ENCODE measurements at regions not wholly inside any gene's neighbourhood (a gene's known extent, or its start where the extent isn't known, plus 50 kb on each side); places are given as distances from the start of the nearest gene placed in this dataset.

- no TSS peak for BruUV-seq (replicated peaks)
- ChIA-PET CTCF (no interaction called here), RAD21 (ENCODE audit: low non-redundant PET in 1 of 2, low total read pairs in 2 of 2, uncharacterized antibody in 2 of 2, unreplicated experiment in 2 of 2) (no interaction called here), POLR2A (no interaction called here)
- no peak overlapping the region for H3K4me2 ChIP-seq (ENCODE audit: low read length)
- H3K9me2 ChIP-seq (ENCODE audit: insufficient read depth): no peaks in the 10 kb centered on the region
- H2AFZ ChIP-seq (ENCODE audit: low read depth, low read length, poor library complexity, severe bottlenecking): no peak overlapping the region
- H3K36me3 ChIP-seq (ENCODE audit: control insufficient read depth in 1 of 2, insufficient read depth in 2 of 2, low read length in 2 of 2): no peaks in the 10 kb centered on the region
- DNase-seq (ENCODE audit: low read depth, low spot score): no peak
- no peak for ATAC-seq
- H3K79me2 ChIP-seq (ENCODE audit: insufficient read depth, low read length): no peaks in the 10 kb centered on the region
- no peak overlapping the region for H3K27ac ChIP-seq (ENCODE audit: low read depth, low read length)
- intact Hi-C loops (cut with micrococcal nuclease): no loop called here
- H3K9me3 ChIP-seq (ENCODE audit: control insufficient read depth in 1 of 2, insufficient read depth in 1 of 2, low read depth in 1 of 2, low read length in 2 of 2): no peaks in the 10 kb centered on the region
- no peaks in the 10 kb centered on the region for H3K27me3 ChIP-seq (ENCODE audit: insufficient read depth, low read length)
- H3K9ac ChIP-seq (ENCODE audit: low read length): no peak overlapping the region
- TF ChIP-seq SIN3A (IDR thresholded peaks at IDR 0.05; ENCODE audit: low read depth) (no peak), EGR1 (IDR thresholded peaks at IDR 0.05; ENCODE audit: low read depth) (no peak), REST (IDR thresholded peaks at IDR 0.05; ENCODE audit: low read depth) (no peak), ZBTB33 (IDR thresholded peaks at IDR 0.05; ENCODE audit: extremely low read depth, insufficient replicate concordance, low read length) (no peak), JUND (IDR thresholded peaks at IDR 0.05) (no peak), EZH2 (IDR thresholded peaks at IDR 0.05) (no peak), SP1 (IDR thresholded peaks at IDR 0.05; ENCODE audit: low read depth) (no peak), MAX (IDR thresholded peaks at IDR 0.05) (no peak), SRF (IDR thresholded peaks at IDR 0.05; ENCODE audit: low read depth) (no peak), RAD21 (IDR thresholded peaks at IDR 0.05; ENCODE audit: low read depth) (no peak), ELF1 (IDR thresholded peaks at IDR 0.05; ENCODE audit: borderline replicate concordance, low read depth) (no peak), EZH2phosphoT487 (IDR thresholded peaks at IDR 0.05; ENCODE audit: borderline replicate concordance) (no peak), ZNF274 (IDR thresholded peaks at IDR 0.05; ENCODE audit: low read depth, low read length) (no peak), YY1 (IDR thresholded peaks at IDR 0.05; ENCODE audit: extremely low read depth, insufficient replicate concordance, low read depth, low read length) (no peak), CTCF (IDR thresholded peaks at IDR 0.05 in 2 of 3, conservative IDR thresholded peaks at IDR 0.05 in 1 of 3; ENCODE audit: borderline replicate concordance in 1 of 3, insufficient read depth in 1 of 3, low read depth in 2 of 3, low read length in 2 of 3) (no peak), ATF3 (IDR thresholded peaks at IDR 0.05) (no peak), POLR2AphosphoS5 (IDR thresholded peaks at IDR 0.05; ENCODE audit: low read depth, low read length) (no peak), POLR2A (IDR thresholded peaks at IDR 0.05; ENCODE audit: borderline replicate concordance, extremely low read depth, insufficient read depth, insufficient read length) (no peak)
- H3K4me3 ChIP-seq (replicated peaks in 1 of 2; ENCODE audit: low read depth in 1 of 2, low read length in 2 of 2): no peak overlapping the region
- H3K4me1 ChIP-seq (ENCODE audit: control insufficient read depth in 1 of 2, insufficient read depth in 2 of 2, low read length in 2 of 2): no peaks in the 10 kb centered on the region
- H4K20me1 ChIP-seq (ENCODE audit: insufficient read depth): no peaks in the 10 kb centered on the region
These were observed 119.3 kb upstream of the MDM1 start for GRCh38 chr12:68451261-68452077.
